ENCODE measurements at regions not wholly inside any gene's neighbourhood (a gene's known extent, or its start where the extent isn't known, plus 50 kb on each side); places are given as distances from the start of the nearest gene placed in this dataset.

DNA sequence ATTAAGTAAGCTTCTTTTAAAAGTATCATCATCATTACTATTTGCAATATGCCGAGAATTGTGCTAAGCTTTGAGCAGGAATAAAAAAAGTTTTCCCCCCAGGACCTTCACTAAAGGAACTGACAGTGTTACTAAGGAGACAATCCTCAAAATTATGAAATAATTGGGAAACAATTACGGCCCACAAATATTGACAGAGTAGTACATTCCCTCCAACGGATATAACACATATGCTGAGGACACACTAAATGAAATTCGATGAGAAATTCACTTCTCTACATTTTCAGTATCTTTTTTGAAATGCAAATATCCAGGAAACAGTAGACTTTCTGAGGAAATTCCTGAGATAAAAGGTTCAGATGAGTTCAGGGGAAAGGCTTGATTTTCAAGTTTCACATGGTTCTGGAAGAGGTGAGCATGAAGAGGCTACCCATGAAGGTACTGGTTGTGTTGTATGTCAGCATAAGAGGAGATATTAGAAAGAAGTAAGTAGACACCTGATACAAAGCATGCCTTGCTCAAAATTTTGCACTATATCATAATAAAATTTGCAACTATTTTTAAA, 171.2 kb upstream of the NR5A2 start:
- H3K4me1 Mint-ChIP-seq: peaks cover 9% of the 10 kb centered on the region
- H3K36me3 Mint-ChIP-seq (ENCODE audit: low read depth): no peaks in the 10 kb centered on the region
- H3K4me3 Mint-ChIP-seq: no peak overlapping the region
- TF ChIP-seq, protein P1, sequence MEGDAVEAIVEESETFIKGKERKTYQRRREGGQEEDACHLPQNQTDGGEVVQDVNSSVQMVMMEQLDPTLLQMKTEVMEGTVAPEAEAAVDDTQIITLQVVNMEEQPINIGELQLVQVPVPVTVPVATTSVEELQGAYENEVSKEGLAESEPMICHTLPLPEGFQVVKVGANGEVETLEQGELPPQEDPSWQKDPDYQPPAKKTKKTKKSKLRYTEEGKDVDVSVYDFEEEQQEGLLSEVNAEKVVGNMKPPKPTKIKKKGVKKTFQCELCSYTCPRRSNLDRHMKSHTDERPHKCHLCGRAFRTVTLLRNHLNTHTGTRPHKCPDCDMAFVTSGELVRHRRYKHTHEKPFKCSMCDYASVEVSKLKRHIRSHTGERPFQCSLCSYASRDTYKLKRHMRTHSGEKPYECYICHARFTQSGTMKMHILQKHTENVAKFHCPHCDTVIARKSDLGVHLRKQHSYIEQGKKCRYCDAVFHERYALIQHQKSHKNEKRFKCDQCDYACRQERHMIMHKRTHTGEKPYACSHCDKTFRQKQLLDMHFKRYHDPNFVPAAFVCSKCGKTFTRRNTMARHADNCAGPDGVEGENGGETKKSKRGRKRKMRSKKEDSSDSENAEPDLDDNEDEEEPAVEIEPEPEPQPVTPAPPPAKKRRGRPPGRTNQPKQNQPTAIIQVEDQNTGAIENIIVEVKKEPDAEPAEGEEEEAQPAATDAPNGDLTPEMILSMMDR (IDR thresholded peaks at IDR 0.05; ENCODE audit: unreplicated experiment in 3 of 3): no peak
- H3K9me3 Mint-ChIP-seq: no peaks in the 10 kb centered on the region
- peaks cover 3% of the 10 kb centered on the region for H3K27me3 Mint-ChIP-seq (ENCODE audit: low read depth)
- H3K27ac Mint-ChIP-seq: no peak overlapping the region

DNA sequence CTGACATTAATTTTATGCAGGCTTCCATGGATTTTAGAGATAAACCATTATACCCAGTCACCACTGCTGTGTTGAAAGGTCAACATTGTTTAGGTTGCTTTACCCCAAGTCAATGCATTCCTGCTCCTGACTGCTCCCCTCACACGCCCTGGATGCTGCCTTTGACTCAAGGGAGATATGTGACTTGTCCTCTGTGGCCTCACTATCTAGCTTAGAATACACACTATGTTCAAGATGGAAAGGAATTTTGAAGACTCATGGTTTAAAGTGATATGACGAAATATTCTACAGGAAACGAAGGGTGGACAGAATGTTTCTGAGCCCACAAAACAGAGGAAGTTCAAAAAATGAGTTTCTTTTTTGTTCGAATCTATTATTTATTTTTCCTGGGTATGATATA, 170.4 kb upstream of the NR5A2 start:
- no peaks in the 10 kb centered on the region for H3K9me3 Mint-ChIP-seq
- H3K27ac Mint-ChIP-seq: no peak overlapping the region
- H3K4me3 Mint-ChIP-seq: no peak overlapping the region
- TF ChIP-seq, protein P1 (IDR thresholded peaks at IDR 0.05; ENCODE audit: unreplicated experiment in 3 of 3): no peak
- H3K36me3 Mint-ChIP-seq (ENCODE audit: low read depth): no peaks in the 10 kb centered on the region
- H3K4me1 Mint-ChIP-seq: peaks cover 10% of the 10 kb centered on the region
- H3K27me3 Mint-ChIP-seq (ENCODE audit: low read depth): peaks cover 3% of the 10 kb centered on the region

GRCh38 chr1:199857516-199857915, 170.0 kb upstream of the NR5A2 start:
- no peaks in the 10 kb centered on the region for H3K9me3 Mint-ChIP-seq
- H3K27ac Mint-ChIP-seq: no peak overlapping the region
- no peak overlapping the region for H3K4me3 Mint-ChIP-seq
- H3K4me1 Mint-ChIP-seq: peaks cover 10% of the 10 kb centered on the region
- no peaks in the 10 kb centered on the region for H3K36me3 Mint-ChIP-seq (ENCODE audit: low read depth)
- TF ChIP-seq, protein P1 (IDR thresholded peaks at IDR 0.05; ENCODE audit: unreplicated experiment in 3 of 3): no peak
- peaks cover 3% of the 10 kb centered on the region for H3K27me3 Mint-ChIP-seq (ENCODE audit: low read depth)

DNA sequence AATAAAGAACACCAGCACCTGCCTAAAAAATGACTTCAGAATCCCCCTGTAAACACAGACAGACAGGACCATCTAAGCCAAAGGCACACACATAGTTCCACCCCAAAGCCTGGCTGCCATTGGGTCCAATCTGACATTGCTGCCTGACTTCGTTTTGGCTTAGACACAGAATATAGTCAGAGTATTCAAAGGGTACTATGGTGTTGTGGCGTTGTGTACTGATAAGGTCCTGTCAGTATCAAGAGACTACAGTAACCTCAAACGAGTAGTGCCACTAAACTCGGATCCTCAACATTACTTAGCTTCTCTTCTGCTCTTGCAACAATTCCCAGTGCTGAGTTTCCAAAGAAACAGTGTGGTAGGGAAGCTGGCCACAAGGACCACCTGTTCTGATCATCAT, 169.3 kb upstream of the NR5A2 start:
- Mint-ChIP-seq H3K4me1 (peaks cover 10% of the 10 kb centered on the region), H3K4me3 (no peak overlapping the region), H3K27me3 (ENCODE audit: low read depth) (peaks cover 3% of the 10 kb centered on the region), H3K27ac (no peak overlapping the region), H3K9me3 (no peaks in the 10 kb centered on the region), H3K36me3 (ENCODE audit: low read depth) (no peaks in the 10 kb centered on the region)
- TF ChIP-seq, protein P1 (IDR thresholded peaks at IDR 0.05; ENCODE audit: unreplicated experiment in 3 of 3): no peak

- TF ChIP-seq, protein P1 (IDR thresholded peaks at IDR 0.05; ENCODE audit: unreplicated experiment in 3 of 3): no peak
- H3K36me3 Mint-ChIP-seq (ENCODE audit: low read depth): no peaks in the 10 kb centered on the region
- no peak overlapping the region for H3K27ac Mint-ChIP-seq
- H3K4me3 Mint-ChIP-seq: no peak overlapping the region
- H3K4me1 Mint-ChIP-seq: peaks cover 10% of the 10 kb centered on the region
- peaks cover 3% of the 10 kb centered on the region for H3K27me3 Mint-ChIP-seq (ENCODE audit: low read depth)
- no peaks in the 10 kb centered on the region for H3K9me3 Mint-ChIP-seq
Observed at GRCh38 chr1:199858856-199859255, 168.7 kb upstream of the NR5A2 start.

DNA sequence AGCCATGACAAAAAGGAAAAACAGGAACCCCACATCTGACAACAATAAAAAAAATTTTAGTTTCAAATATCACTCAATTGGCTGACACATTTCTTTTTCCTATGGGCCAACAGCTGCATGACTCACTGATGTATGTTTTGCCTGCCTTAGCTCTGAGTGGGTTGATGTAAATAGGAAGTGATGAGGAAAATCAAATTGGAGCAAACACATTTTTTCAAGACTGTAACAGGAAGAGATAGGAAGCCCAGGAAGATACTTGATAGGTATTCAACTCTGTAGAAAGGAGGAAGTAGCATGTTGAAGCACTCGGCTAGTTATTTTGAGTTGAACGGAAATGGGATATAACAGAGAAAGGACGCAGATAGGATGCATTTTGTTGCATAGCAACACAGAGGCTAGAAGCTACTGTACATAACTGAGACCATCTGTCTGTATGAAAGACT, 168.0 kb upstream of the NR5A2 start:
- Mint-ChIP-seq H3K4me1 (peaks cover 10% of the 10 kb centered on the region), H3K27me3 (ENCODE audit: low read depth) (peaks cover 3% of the 10 kb centered on the region), H3K27ac (peak overlapping the region in 1 of 3 experiments; percentile 1), H3K36me3 (ENCODE audit: low read depth) (no peaks in the 10 kb centered on the region), H3K4me3 (no peak overlapping the region), H3K9me3 (no peaks in the 10 kb centered on the region)
- TF ChIP-seq, protein P1 (IDR thresholded peaks at IDR 0.05; ENCODE audit: unreplicated experiment in 3 of 3): no peak
